RWPE2 (cell line): ENCODE measurements at regions not wholly inside any gene's neighbourhood (a gene's known extent, or its start where the extent isn't known, plus 50 kb on each side); places are given as distances from the start of the nearest gene placed in this dataset.

Experiments
- ATAC-seq: fragments of 200-7000 bp; cut with Tn5 transposase; 3 replicates; pipeline ENCODE4 v1.9.1; 2021; ENCODE audit warnings: low read depth
- DNase-seq: peaks from one replicate; pipeline ENCODE4 v3.0.0-alpha.2; 2020; ENCODE audit warnings: low spot score
- H3K27ac ChIP-seq: fragments of 450-650 bp; 2 replicates; pipeline ENCODE4 v1.5.1; 2017; ENCODE audit warnings: mild to moderate bottlenecking; ENCODE audit not compliant: poor library complexity, severe bottlenecking
- H3K27me3 ChIP-seq: fragments of 250-450 bp; sonication (Bioruptor Pico); 2 replicates; pipeline ENCODE4 v1.5.1; 2021; ENCODE audit warnings: mild to moderate bottlenecking, moderate library complexity; ENCODE audit not compliant: insufficient read depth, poor library complexity, severe bottlenecking
- H3K36me3 ChIP-seq: fragments of 250-450 bp; sonication (Bioruptor Pico); 2 replicates; pipeline ENCODE4 v1.5.1; 2020; ENCODE audit warnings: low read depth, mild to moderate bottlenecking, moderate library complexity
- H3K4me1 ChIP-seq: fragments of 250-450 bp; sonication (Bioruptor Pico); 2 replicates; pipeline ENCODE4 v1.5.1; 2021; ENCODE audit warnings: mild to moderate bottlenecking, moderate library complexity; ENCODE audit not compliant: insufficient read depth, poor library complexity, severe bottlenecking
- H3K4me3 ChIP-seq: fragments of 250-450 bp; sonication (Bioruptor Pico); 2 replicates; pipeline ENCODE4 v1.5.1; 2021; ENCODE audit warnings: mild to moderate bottlenecking, moderate library complexity; ENCODE audit not compliant: severe bottlenecking
- H3K9me3 ChIP-seq: fragments of 250-450 bp; sonication (Bioruptor Pico); 2 replicates; pipeline ENCODE4 v1.5.1; 2021; ENCODE audit warnings: mild to moderate bottlenecking, moderate library complexity; ENCODE audit not compliant: severe bottlenecking
- CTCF ChIP-seq: fragments of 450-650 bp; IDR thresholded peaks from one replicate; pipeline ENCODE4 v1.5.1; 2017; ENCODE audit warnings: mild to moderate bottlenecking, moderate library complexity; ENCODE audit not compliant: poor library complexity, severe bottlenecking

DNA sequence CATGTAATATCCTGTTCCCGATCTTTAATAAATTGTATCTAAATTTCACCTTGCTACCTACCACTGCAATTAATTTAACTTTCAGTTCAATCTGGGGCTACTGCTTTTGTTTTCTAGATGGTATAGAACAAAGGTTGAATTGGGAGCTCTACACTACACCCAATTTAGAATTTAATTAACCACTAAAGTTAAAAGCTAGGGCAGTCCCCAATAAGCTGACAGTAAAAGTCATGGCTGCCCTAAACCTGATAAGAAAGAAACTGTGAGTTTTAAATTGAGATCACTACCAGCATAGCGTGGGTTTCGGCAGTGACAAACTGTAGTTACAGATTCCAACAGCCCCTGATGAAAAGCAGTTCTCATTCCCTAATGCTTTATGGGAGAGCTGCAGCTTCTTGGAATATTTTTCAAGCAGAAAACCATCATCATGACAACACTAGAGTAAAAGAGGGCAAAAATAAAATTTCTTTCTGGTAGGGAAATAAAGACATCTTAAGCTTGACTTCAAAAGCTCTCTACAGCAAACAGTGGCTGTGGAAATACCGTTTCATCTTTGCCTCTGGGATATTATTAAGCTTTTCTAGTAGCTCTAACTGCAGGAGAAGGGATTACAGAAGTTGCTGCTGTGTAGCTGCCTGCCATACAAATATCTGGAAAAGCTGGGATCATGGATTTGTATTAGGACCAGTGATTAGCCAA, 1372.1 kb downstream of the EPHA7 start:
- H3K27ac ChIP-seq = no peak overlapping the region
- H3K9me3 ChIP-seq = no peaks in the 10 kb centered on the region
- no peak for ATAC-seq
- no peak for TF ChIP-seq CTCF
- H3K36me3 ChIP-seq = peaks cover 26% of the 10 kb centered on the region
- no peak for DNase-seq
- no peak overlapping the region for H3K4me3 ChIP-seq
- peaks cover 2% of the 10 kb centered on the region for H3K4me1 ChIP-seq
- no peaks in the 10 kb centered on the region for H3K27me3 ChIP-seq

- Histone ChIP-seq H3K27ac (no peak overlapping the region), H3K4me1 (no peaks in the 10 kb centered on the region), H3K27me3 (no peaks in the 10 kb centered on the region), H3K36me3 (peaks cover 20% of the 10 kb centered on the region), H3K9me3 (no peaks in the 10 kb centered on the region), H3K4me3 (no peak overlapping the region)
- no peak for TF ChIP-seq CTCF
- no peak for DNase-seq
- no peak; the same call in 2 of the 3 replicates for ATAC-seq
These were observed 1375.0 kb downstream of the EPHA7 start for GRCh38 chr6:92044312-92044711.

- peaks cover 18% of the 10 kb centered on the region for H3K36me3 ChIP-seq
- no peak for TF ChIP-seq CTCF
- DNase-seq (no peak), ATAC-seq (no peak)
- no peaks in the 10 kb centered on the region for H3K27me3 ChIP-seq
- no peak overlapping the region for H3K4me3 ChIP-seq
- no peak overlapping the region for H3K27ac ChIP-seq
- H3K9me3 ChIP-seq = no peaks in the 10 kb centered on the region
- no peaks in the 10 kb centered on the region for H3K4me1 ChIP-seq
These were observed 1375.6 kb downstream of the EPHA7 start for GRCh38 chr6:92043777-92044176.

DNA sequence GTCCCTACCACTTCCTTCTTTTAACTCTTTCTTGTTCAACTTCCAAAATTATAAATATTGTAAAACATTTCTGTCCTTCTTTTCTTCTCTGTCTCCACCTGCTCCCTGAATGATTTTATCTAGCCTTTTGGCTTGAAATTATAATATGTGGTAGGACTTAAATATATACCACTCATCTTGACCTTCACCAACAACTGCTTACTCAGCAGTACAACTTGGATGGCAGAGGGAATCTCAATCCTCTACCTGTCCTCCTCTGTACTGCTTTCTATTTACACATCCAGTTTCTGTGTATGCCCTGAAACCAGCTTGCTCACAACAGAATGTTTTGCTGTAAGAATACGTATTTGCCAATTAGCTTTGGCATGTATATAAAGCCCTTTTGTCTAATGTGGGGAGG, 1392.5 kb downstream of the EPHA7 start:
- H3K27me3 ChIP-seq = no peaks in the 10 kb centered on the region
- no peaks in the 10 kb centered on the region for H3K9me3 ChIP-seq
- H3K4me3 ChIP-seq = no peak overlapping the region
- peaks cover 17% of the 10 kb centered on the region for H3K36me3 ChIP-seq
- no peaks in the 10 kb centered on the region for H3K4me1 ChIP-seq
- ATAC-seq (no peak), DNase-seq (no peak)
- no peak for TF ChIP-seq CTCF
- H3K27ac ChIP-seq = no peak overlapping the region

GRCh38 chr6:92024881-92025280, 1394.5 kb downstream of the EPHA7 start:
- no peak for TF ChIP-seq CTCF
- no peak for DNase-seq
- ATAC-seq = no peak
- Histone ChIP-seq H3K27ac (no peak overlapping the region), H3K4me3 (no peak overlapping the region), H3K27me3 (no peaks in the 10 kb centered on the region), H3K4me1 (no peaks in the 10 kb centered on the region), H3K36me3 (peaks cover 13% of the 10 kb centered on the region), H3K9me3 (no peaks in the 10 kb centered on the region)
